Astrocyte of the cerebellum (primary cell): ENCODE measurements at regions not wholly inside any gene's neighbourhood (a gene's known extent, or its start where the extent isn't known, plus 50 kb on each side); places are given as distances from the start of the nearest gene placed in this dataset.
"Not testable (repeated sequence)": the region's sequence is repeated elsewhere in the genome, so short reads cannot be mapped to it uniquely, and the experiment has no call there.

Experiments
- DNase-seq: peaks from one replicate; pipeline ENCODE4 v3.0.0-alpha.2; 2011; ENCODE audit warnings: low read depth
- H3K4me3 ChIP-seq: 2 replicates; pipeline ENCODE4 v1.5.1; 2011; ENCODE audit warnings: mild to moderate bottlenecking, low read depth, low read length, moderate library complexity
- CTCF ChIP-seq: IDR thresholded peaks from 2 replicates; pipeline ENCODE4 v1.5.1; 2012; ENCODE audit warnings: low read length, low read depth, moderate library complexity, mild to moderate bottlenecking; ENCODE audit errors: missing control alignments
- in situ Hi-C: cut with HindIII; loops from 2 replicates; pipeline ENCODE4 v1.10.0; 2017; ENCODE audit warnings: low sequenced_read_pairs

- no peak for DNase-seq
- in situ Hi-C loops, result no loop called here
- no peak for TF ChIP-seq CTCF
- H3K4me3 ChIP-seq, result no peak overlapping the region
Measured at GRCh38 chr7:65809259-65809981, 63.5 kb upstream of the VKORC1L1 start.

GRCh38 chr7:65809982-65810288 lies 62.9 kb upstream of the VKORC1L1 start:
- H3K4me3 ChIP-seq, result no peak overlapping the region
- in situ Hi-C loops, result no loop called here
- DNase-seq, result no peak
- TF ChIP-seq CTCF, result no peak

- peak; percentile 4 for DNase-seq
- TF ChIP-seq CTCF, result no peak
Measured at GRCh38 chr7:65812281-65812680, 60.6 kb upstream of the VKORC1L1 start.

GRCh38 chr7:65814556-65815167 lies 58.2 kb upstream of the VKORC1L1 start:
- H3K4me3 ChIP-seq, DNase-seq, in situ Hi-C loops: not testable (repeated sequence)

More at GRCh38 chr7:65812281-65812680, 60.6 kb upstream of the VKORC1L1 start:
- in situ Hi-C loops, result no loop called here
- H3K4me3 ChIP-seq, result no peak overlapping the region

- in situ Hi-C loops, result no loop called here
- no peak for TF ChIP-seq CTCF
- H3K4me3 ChIP-seq, result no peak overlapping the region
- no peak for DNase-seq
Measured at GRCh38 chr7:65820287-65820950, 52.5 kb upstream of the VKORC1L1 start.
